Muscle layer of colon (tissue), 2 donors: ENCODE measurements at regions not wholly inside any gene's neighbourhood (a gene's known extent, or its start where the extent isn't known, plus 50 kb on each side); places are given as distances from the start of the nearest gene placed in this dataset.

Source experiments
- H3K27ac ChIP-seq: one replicate; pipeline ENCODE4 v1.7.0; 2013; ENCODE audit warnings: low read depth, mild to moderate bottlenecking, low read length, moderate library complexity
- H3K27me3 ChIP-seq, 2 donors: one replicate each; pipeline ENCODE4 v1.7.0; 2013; ENCODE audit warnings: low read length in 2 of 2, mild to moderate bottlenecking in 2 of 2; ENCODE audit not compliant: insufficient read depth in 2 of 2, control insufficient read depth in 1 of 2
- H3K36me3 ChIP-seq: one replicate; pipeline ENCODE4 v1.7.0; 2013; ENCODE audit warnings: mild to moderate bottlenecking, low read length; ENCODE audit not compliant: insufficient read depth
- H3K4me1 ChIP-seq: one replicate; pipeline ENCODE4 v1.7.0; 2013; ENCODE audit warnings: mild to moderate bottlenecking, low read length; ENCODE audit not compliant: insufficient read depth
- H3K4me3 ChIP-seq, 2 donors: one replicate each; pipeline ENCODE4 v1.7.0; 2013; ENCODE audit warnings: low read length in 2 of 2, low read depth in 1 of 2, mild to moderate bottlenecking in 1 of 2, moderate library complexity in 1 of 2
- H3K9ac ChIP-seq: one replicate; pipeline ENCODE4 v1.7.0; 2013; ENCODE audit warnings: low read length
- H3K9me3 ChIP-seq: one replicate; pipeline ENCODE4 v1.7.0; 2013; ENCODE audit warnings: mild to moderate bottlenecking, low read length
- donor health status: abdominal sarcoma.
- donor health status: Adenocarcinoma of cecum.

DNA sequence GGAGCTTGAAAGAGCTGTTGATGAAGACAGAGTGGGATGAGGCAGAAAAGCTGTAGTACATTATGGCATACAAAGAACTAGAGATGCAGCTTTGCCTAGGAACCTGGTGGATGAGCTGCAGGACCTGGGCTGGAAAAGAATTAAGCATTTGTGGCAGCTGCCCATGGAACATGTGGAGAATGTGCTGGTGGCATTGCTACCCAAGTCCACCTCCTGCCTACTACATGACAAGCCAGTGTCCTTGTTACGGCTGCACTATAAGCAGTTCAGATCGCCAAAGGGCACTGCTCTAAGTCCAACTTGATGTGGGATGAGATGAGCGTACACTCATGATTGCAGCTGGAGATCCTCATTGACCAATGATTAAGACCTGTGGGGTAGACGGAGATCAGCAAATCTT, 81.1 kb upstream of the ADPGK start:
- Histone ChIP-seq H3K4me3 (no peak overlapping the region), H3K27me3 (no peaks in the 10 kb centered on the region)

GRCh38 chr15:72861354-72861910, 77.9 kb upstream of the ADPGK start:
- Histone ChIP-seq H3K9ac (no peak overlapping the region), H3K9me3 (no peaks in the 10 kb centered on the region), H3K27me3 (no peaks in the 10 kb centered on the region), H3K4me3 (no peak overlapping the region), H3K4me1 (no peaks in the 10 kb centered on the region), H3K27ac (no peak overlapping the region), H3K36me3 (no peaks in the 10 kb centered on the region)

More for the DNA sequence above, 81.1 kb upstream of the ADPGK start:
- Histone ChIP-seq H3K36me3 (no peaks in the 10 kb centered on the region), H3K27ac (no peak overlapping the region), H3K9me3 (no peaks in the 10 kb centered on the region), H3K4me1 (peaks cover 3% of the 10 kb centered on the region), H3K9ac (no peak overlapping the region)

GRCh38 chr15:72859757-72860145, 76.2 kb upstream of the ADPGK start:
- Histone ChIP-seq H3K4me3 (no peak overlapping the region), H3K9ac (no peak overlapping the region), H3K36me3 (no peaks in the 10 kb centered on the region), H3K9me3 (no peaks in the 10 kb centered on the region), H3K27ac (no peak overlapping the region), H3K27me3 (no peaks in the 10 kb centered on the region), H3K4me1 (no peaks in the 10 kb centered on the region)

DNA sequence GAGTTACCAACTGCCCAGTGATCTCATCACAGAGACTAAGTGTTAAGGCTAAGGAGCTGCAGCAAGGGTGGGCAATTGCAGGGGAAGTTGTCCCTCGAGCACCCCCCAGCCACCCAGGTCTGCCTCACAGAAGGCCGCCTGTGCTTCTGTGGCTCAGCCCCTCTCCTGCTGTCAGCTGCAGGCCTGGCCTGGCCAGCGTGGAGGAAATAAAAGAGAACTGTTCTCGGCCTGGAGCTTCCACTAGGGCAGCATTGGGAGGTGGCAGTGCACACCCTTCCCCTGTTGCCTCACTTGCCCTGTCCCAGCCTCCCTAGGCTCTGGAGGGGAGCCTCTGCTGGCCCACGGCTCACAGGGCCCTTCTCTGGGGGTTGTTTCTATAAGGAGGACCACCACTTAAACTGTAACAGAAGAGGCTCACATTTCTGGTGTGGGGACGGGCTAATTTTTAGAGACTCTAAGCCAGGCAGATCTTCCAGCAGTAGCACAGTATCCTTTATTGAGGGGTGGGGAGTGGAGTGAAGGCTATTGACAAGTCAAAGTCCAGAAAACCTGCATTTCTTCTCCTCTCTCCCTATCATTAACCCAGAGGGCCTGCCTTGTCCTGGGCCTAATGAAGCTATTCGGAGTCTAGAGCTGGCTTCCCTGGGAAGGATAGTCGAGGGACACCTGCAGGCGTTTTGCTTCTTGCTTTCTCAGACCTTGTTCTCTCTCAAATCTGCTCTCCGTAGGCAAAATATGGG, 75.6 kb upstream of the ADPGK start:
- H3K27ac ChIP-seq: no peak overlapping the region
- H3K27me3 ChIP-seq: no peaks in the 10 kb centered on the region
- H3K4me1 ChIP-seq: no peaks in the 10 kb centered on the region
- no peak overlapping the region for H3K9ac ChIP-seq
- no peaks in the 10 kb centered on the region for H3K36me3 ChIP-seq
- no peak overlapping the region for H3K4me3 ChIP-seq
- H3K9me3 ChIP-seq: no peaks in the 10 kb centered on the region

DNA sequence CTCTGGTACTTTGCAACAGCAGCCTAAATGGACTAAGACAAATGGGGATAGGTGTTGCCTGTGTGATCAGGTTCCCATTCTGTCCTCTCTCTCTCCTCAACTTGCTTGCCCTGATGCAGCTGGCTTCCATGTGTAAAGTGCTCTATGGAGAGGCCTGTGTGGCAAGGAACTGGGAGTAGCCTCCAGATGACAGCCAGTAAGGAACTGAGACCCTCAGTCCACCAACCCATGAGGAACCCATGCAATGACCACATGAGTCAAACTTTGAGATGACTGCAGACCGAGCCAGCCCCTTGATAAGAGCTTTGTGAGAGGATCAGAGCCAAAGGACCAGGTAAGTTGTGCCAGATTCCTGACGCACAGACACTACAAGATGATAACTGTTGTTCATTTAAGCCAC, 74.6 kb upstream of the ADPGK start:
- H3K9me3 ChIP-seq: no peaks in the 10 kb centered on the region

DNA sequence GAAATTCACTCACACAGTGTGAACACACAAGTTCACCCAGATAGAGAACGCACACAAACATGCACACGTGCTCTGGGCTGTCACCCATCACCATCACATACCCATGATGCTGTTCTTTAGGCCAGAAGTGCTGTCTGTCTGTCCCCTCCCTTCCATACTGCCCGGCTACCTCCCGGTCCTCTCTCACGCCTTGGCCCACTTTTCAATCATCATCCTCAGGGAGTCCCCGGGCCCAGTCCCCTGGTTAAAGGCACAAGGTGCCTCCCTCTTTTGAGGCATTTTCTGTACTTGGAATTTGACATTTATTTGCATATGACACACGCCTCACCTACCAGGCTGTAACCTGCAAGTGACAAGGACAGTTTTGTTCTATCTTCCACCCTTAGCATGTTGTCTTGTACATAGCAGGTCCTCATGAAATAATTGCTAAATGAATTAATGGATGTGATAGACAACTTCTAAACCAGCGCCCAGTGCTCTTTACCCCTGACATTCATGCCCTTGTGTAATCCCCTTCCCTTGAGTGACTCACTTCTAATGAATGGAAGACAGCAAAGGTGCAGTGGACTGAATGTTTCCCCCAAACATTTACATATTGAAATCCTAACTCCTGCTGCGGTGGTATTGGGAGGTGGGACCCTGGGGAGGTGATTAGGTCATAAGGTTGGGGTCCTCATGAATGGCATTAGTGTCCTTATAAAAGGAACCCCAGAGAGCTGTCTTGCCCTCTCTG, 73.9 kb upstream of the ADPGK start:
- Histone ChIP-seq H3K9me3 (no peaks in the 10 kb centered on the region), H3K4me1 (no peaks in the 10 kb centered on the region), H3K4me3 (no peak overlapping the region), H3K27ac (no peak overlapping the region), H3K9ac (no peak overlapping the region), H3K27me3 (no peaks in the 10 kb centered on the region), H3K36me3 (no peaks in the 10 kb centered on the region)

More for the DNA sequence above, 74.6 kb upstream of the ADPGK start:
- H3K27ac ChIP-seq: no peak overlapping the region
- no peak overlapping the region for H3K9ac ChIP-seq
- H3K27me3 ChIP-seq: no peaks in the 10 kb centered on the region
- no peak overlapping the region for H3K4me3 ChIP-seq
- no peaks in the 10 kb centered on the region for H3K36me3 ChIP-seq
- no peaks in the 10 kb centered on the region for H3K4me1 ChIP-seq

DNA sequence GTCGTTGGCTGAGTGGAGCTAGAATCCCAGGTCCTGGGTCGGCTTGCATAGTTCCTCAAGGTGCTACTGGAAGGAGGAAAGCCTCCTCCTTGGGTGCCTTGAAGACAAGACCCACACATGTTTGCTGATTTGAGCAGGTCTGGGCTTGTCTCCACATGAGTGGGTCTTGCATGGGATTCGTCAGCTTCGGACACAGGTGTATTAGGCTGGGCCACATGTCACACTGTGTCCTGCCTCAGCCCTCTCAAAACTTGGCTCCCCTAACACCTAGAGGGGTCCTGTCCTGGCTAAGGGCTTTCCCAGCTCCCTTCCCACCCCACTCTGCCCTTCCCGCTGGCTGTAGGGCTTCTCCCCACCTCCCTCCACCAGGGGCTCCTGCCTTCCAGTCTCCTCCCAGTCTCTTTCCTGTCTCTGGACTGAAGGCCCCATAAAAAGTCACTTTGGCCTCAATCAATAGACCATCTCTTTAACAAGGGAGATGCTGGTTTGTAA, 73.0 kb upstream of the ADPGK start:
- Histone ChIP-seq H3K4me3 (no peak overlapping the region), H3K27ac (no peak overlapping the region), H3K36me3 (no peaks in the 10 kb centered on the region), H3K4me1 (no peaks in the 10 kb centered on the region), H3K27me3 (no peaks in the 10 kb centered on the region), H3K9me3 (no peaks in the 10 kb centered on the region), H3K9ac (no peak overlapping the region)

DNA sequence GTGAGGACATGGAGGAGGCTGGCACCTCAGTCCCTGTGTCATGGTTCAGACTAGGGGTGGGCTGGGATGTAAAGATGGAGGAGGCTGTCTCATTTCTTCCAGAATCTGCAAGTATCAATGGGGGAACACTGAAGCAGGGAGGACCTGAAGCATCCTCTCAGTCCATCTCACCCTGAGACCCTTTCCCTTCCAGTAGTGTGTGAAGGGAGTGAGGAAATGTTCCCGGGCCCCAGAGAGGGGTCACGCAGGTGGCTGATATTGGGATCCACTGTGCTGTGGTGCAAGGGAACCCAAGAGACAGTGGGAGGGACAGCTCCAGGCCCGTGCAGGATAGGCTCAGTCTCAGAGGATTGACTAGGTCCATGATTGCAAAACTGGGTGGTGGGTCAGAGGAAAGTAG, 72.2 kb upstream of the ADPGK start:
- Histone ChIP-seq H3K36me3 (no peaks in the 10 kb centered on the region), H3K27ac (no peak overlapping the region), H3K4me1 (no peaks in the 10 kb centered on the region), H3K4me3 (no peak overlapping the region), H3K9me3 (no peaks in the 10 kb centered on the region), H3K9ac (no peak overlapping the region), H3K27me3 (no peaks in the 10 kb centered on the region)

DNA sequence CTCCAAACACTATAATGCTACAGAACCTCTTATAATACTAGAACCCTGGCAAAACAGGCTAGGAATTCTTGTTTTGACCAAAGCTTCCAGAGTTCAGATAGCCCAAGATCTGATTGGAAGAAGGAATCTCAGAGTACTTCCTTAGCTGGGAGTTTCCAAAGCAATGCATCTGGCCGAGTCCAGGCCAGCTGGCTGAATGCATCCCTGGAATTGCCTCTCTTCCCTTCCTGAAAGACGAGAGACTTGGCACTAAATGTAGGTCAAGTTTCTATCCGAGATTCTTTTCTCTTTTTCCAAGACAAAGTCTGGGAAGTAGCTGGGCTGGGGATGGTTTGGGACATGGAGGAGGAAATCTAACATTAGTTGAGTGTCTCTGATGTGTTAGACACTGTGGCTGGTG, 68.7 kb upstream of the ADPGK start:
- Histone ChIP-seq H3K9me3 (no peaks in the 10 kb centered on the region), H3K4me1 (no peaks in the 10 kb centered on the region), H3K36me3 (no peaks in the 10 kb centered on the region), H3K9ac (no peak overlapping the region), H3K27ac (no peak overlapping the region), H3K27me3 (no peaks in the 10 kb centered on the region), H3K4me3 (no peak overlapping the region)

DNA sequence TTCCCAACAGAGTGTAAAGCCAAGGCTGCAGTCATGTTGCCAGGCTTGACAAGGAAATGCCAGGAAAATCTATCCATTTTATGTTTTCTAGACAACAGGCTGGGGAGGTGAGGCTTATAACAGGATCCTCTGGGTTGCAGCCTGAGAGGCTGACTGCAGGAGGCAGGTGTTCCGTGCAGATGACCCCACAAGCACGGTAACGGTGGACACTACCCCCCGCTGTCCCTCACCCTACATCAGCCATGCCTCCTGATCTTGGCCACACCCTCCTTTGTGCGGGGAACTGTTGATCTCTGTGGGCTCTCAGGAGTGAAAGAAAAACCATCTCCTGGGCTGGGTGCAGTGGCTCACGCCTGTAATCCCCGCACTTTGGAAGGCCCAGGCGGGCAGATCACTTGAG, 68.0 kb upstream of the ADPGK start:
- Histone ChIP-seq H3K4me3 (no peak overlapping the region), H3K27me3 (no peaks in the 10 kb centered on the region), H3K4me1 (no peaks in the 10 kb centered on the region), H3K27ac (no peak overlapping the region), H3K9ac (no peak overlapping the region), H3K36me3 (no peaks in the 10 kb centered on the region), H3K9me3 (no peaks in the 10 kb centered on the region)

- H3K9me3 ChIP-seq: no peaks in the 10 kb centered on the region
- H3K36me3 ChIP-seq: no peaks in the 10 kb centered on the region
- H3K9ac ChIP-seq: no peak overlapping the region
- H3K4me3 ChIP-seq: no peak overlapping the region
- H3K27me3 ChIP-seq: no peaks in the 10 kb centered on the region
- no peak overlapping the region for H3K27ac ChIP-seq
- H3K4me1 ChIP-seq: no peaks in the 10 kb centered on the region
Observed at GRCh38 chr15:72850833-72851232, 67.3 kb upstream of the ADPGK start.
